GM23338 (cell line): ENCODE measurements at regions not wholly inside any gene's neighbourhood (a gene's known extent, or its start where the extent isn't known, plus 50 kb on each side); places are given as distances from the start of the nearest gene placed in this dataset.

ENCODE experiments used
- ATAC-seq: fragments of 200-7000 bp; cut with Tn5 transposase; 3 replicates; pipeline ENCODE4 v1.9.1; 2020
- DNase-seq: peaks from one replicate; pipeline ENCODE4 v3.0.0-alpha.2; 2015; ENCODE audit warnings: low spot score
- H2AFZ ChIP-seq: fragments of 200-600 bp; sonication (generic); 2 replicates; pipeline ENCODE4 v1.8.0; 2016; ENCODE audit warnings: antibody characterized with exemption, mild to moderate bottlenecking, moderate library complexity
- H3F3A ChIP-seq: fragments of 200-600 bp; sonication (generic); replicated peaks from 2 replicates; pipeline ENCODE4 v1.8.0; 2017; ENCODE audit warnings: antibody characterized with exemption, mixed run types, low read depth
- H3K27ac ChIP-seq: fragments of 200-600 bp; sonication (generic); 2 replicates; pipeline ENCODE4 v1.6.1; 2016; ENCODE audit warnings: low read depth
- H3K27me3 ChIP-seq: fragments of 200-600 bp; sonication (generic); 2 replicates; pipeline ENCODE4 v1.8.0; 2016; ENCODE audit warnings: mild to moderate bottlenecking, mixed run types, moderate library complexity; ENCODE audit not compliant: insufficient read depth
- H3K36me3 ChIP-seq: fragments of 200-600 bp; sonication (generic); 2 replicates; pipeline ENCODE4 v1.8.0; 2016; ENCODE audit warnings: mild to moderate bottlenecking; ENCODE audit not compliant: insufficient read depth
- H3K4me1 ChIP-seq: fragments of 200-600 bp; sonication (generic); 2 replicates; pipeline ENCODE4 v1.8.0; 2016; ENCODE audit warnings: mild to moderate bottlenecking, moderate library complexity; ENCODE audit not compliant: insufficient read depth
- H3K4me2 ChIP-seq: fragments of 200-600 bp; sonication (generic); 2 replicates; pipeline ENCODE4 v1.7.1; 2017; ENCODE audit warnings: mixed run types
- H3K4me3 ChIP-seq: fragments of 200-600 bp; sonication (generic); 2 replicates; pipeline ENCODE4 v1.6.1; 2016; ENCODE audit warnings: mixed run types
- H3K79me2 ChIP-seq: fragments of 200-600 bp; sonication (generic); replicated peaks from 2 replicates; pipeline ENCODE4 v1.8.0; 2017; ENCODE audit warnings: mild to moderate bottlenecking; ENCODE audit not compliant: insufficient read depth
- H3K9me2 ChIP-seq: fragments of 200-600 bp; sonication (generic); 2 replicates; pipeline ENCODE4 v1.8.0; 2017; ENCODE audit not compliant: insufficient read depth
- H4K20me1 ChIP-seq: fragments of 200-600 bp; sonication (generic); replicated peaks from 2 replicates; pipeline ENCODE4 v1.8.0; 2017; ENCODE audit warnings: mild to moderate bottlenecking; ENCODE audit not compliant: insufficient read depth
- H3K27ac Mint-ChIP-seq: 2 replicates; pipeline ENCODE4 v1.8.0; 2020; ENCODE audit warnings: inconsistent platforms, mild to moderate bottlenecking, moderate library complexity, mixed read lengths
- H3K27me3 Mint-ChIP-seq: 3 replicates; pipeline ENCODE4 v1.8.0; 2022; ENCODE audit warnings: low read depth, mild to moderate bottlenecking, moderate library complexity, mixed read lengths, inconsistent platforms; ENCODE audit not compliant: insufficient read depth, poor library complexity
- H3K36me3 Mint-ChIP-seq: 3 replicates; pipeline ENCODE4 v1.8.0; 2021; ENCODE audit warnings: low read depth, mild to moderate bottlenecking, inconsistent platforms, moderate library complexity, mixed read lengths
- H3K4me1 Mint-ChIP-seq: 3 replicates; pipeline ENCODE4 v1.8.0; 2020; ENCODE audit warnings: mild to moderate bottlenecking, inconsistent platforms, mixed read lengths
- H3K4me3 Mint-ChIP-seq: 3 replicates; pipeline ENCODE4 v1.8.0; 2021; ENCODE audit warnings: moderate library complexity, mild to moderate bottlenecking, inconsistent platforms, mixed read lengths
- H3K9me3 Mint-ChIP-seq: 3 replicates; pipeline ENCODE4 v1.8.0; 2020; ENCODE audit warnings: moderate library complexity, mild to moderate bottlenecking, inconsistent platforms, mixed read lengths
- CREB1 ChIP-seq: fragments of 250-450 bp; sonication (Bioruptor Pico); IDR thresholded peaks from 2 replicates; pipeline ENCODE4 v1.5.0; 2020; ENCODE audit warnings: low read depth, mild to moderate bottlenecking, moderate library complexity
- CTCF ChIP-seq, 2 experiments: fragments of 200-600 bp in 1 of 2; sonication (generic) in 1 of 2; conservative IDR thresholded peaks; 2 replicates each; pipeline versions ENCODE4 v1.5.1 to v1.6.1; 2016 to 2017; ENCODE audit warnings: antibody characterized with exemption in 2 of 2, low read depth in 2 of 2, mild to moderate bottlenecking in 2 of 2, moderate library complexity in 1 of 2
- EZH2 ChIP-seq: fragments of 200-600 bp; sonication (generic); IDR thresholded peaks from one replicate; pipeline ENCODE4 v1.8.0; 2017; ENCODE audit warnings: antibody characterized with exemption, mild to moderate bottlenecking, low read depth; ENCODE audit not compliant: unreplicated experiment
- JUNB ChIP-seq: IDR thresholded peaks from one replicate; pipeline ENCODE4 v1.6.1; 2016; ENCODE audit warnings: antibody characterized with exemption; ENCODE audit not compliant: unreplicated experiment
- NANOG ChIP-seq: IDR thresholded peaks from 2 replicates; pipeline ENCODE4 v1.6.1; 2016; ENCODE audit warnings: antibody characterized with exemption, borderline replicate concordance
- REST ChIP-seq: IDR thresholded peaks from one replicate; pipeline ENCODE4 v1.6.1; 2018; ENCODE audit warnings: antibody characterized with exemption; ENCODE audit not compliant: unreplicated experiment
- ZNF331 ChIP-seq: fragments of 250-450 bp; sonication (Bioruptor Pico); IDR thresholded peaks from 2 replicates; pipeline ENCODE4 v1.5.0; 2020; ENCODE audit warnings: low read depth, mild to moderate bottlenecking, moderate library complexity

DNA sequence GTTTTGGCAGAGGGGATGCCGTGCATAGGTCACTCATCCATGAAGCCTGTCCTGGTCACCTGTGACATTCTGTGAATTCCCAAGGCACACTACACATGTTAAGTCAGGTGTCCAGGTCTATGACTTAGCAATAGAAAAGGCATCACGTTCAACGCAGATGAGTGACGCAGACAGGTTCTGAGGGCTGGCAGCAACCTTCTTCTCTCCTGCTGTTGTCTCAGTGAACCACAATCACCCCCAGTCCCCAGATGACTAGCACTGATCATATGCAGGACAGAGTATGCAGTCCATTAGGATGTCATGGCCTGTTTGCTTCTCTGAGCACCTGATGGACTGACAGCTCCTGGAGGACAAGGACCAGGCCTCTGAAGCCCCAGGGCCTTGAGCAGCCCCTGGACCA lies 157.8 kb upstream of the KAZN start (continued):
- no peak for TF ChIP-seq CTCF (conservative IDR thresholded peaks at IDR 0.05; ENCODE audit: low read depth in 2 of 2)
- no peak for TF ChIP-seq EZH2
- TF ChIP-seq REST = no peak
- TF ChIP-seq CREB1 = no peak
- TF ChIP-seq JUNB = no peak
- TF ChIP-seq NANOG = no peak

DNA sequence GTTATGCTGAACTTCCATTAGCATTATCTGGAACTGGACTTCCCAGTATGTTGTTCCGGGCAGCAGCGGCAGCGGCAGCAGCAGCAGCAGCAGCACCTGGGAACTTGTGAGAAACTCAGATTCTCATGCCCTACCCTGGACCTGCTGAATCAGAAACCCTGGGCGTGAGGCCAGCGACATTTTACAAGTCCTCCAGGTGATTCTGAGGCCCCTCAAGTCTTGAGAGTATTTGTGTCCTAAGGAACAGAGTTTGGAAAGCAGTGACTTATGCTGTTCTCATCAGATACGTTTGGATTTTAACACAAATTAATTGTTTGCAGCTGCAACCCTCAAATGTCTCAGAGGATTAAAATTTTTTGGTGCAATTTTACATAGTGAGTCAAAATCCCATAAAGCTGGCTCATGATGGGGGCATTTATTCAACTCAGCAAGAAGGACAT lies 157.2 kb upstream of the KAZN start:
- ATAC-seq = no peak
- H3K4me1 Mint-ChIP-seq = peaks cover 3% of the 10 kb centered on the region; the same call in 1 of the 3 replicates
- no peak for DNase-seq
- TF ChIP-seq CREB1 (no peak), ZNF331 (CRISPR knock-in tag) (no peak), JUNB (no peak)
- H3K36me3 Mint-ChIP-seq = no peaks in the 10 kb centered on the region
- no peak overlapping the region for H3K27ac Mint-ChIP-seq
- Histone ChIP-seq H3K79me2 (no peaks in the 10 kb centered on the region), H3K4me1 (no peaks in the 10 kb centered on the region), H2AFZ (no peak overlapping the region), H4K20me1 (no peaks in the 10 kb centered on the region), H3K9me2 (peaks cover 11% of the 10 kb centered on the region), H3K4me2 (no peak overlapping the region), H3K27me3 (no peaks in the 10 kb centered on the region), H3K27ac (no peak overlapping the region), H3K36me3 (no peaks in the 10 kb centered on the region), H3F3A (no peaks in the 10 kb centered on the region), H3K4me3 (no peak overlapping the region)
- no peaks in the 10 kb centered on the region for H3K9me3 Mint-ChIP-seq
- no peak overlapping the region for H3K4me3 Mint-ChIP-seq
- no peaks in the 10 kb centered on the region for H3K27me3 Mint-ChIP-seq

DNA sequence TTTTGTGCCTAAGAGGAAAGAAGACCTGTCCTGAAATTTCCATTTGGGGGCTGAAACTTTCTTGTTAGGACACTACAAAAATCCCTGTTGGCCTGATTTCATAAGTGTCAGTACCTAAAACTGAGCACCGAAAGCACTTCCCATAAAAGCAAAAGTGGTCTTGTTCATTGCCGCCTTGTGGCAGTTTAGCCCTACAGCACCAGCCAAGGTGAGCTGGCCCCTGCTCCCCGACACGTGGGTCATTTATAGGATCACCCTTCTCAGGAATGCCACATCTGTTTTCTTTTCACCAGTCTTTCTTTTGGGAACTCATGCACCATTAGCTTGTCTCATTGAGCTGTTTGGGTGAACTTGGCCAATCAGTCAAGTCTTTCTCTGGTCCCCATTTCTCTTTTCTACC lies 155.8 kb upstream of the KAZN start:
- no peak overlapping the region for H3K4me3 ChIP-seq
- Mint-ChIP-seq H3K4me3 (no peak overlapping the region), H3K36me3 (no peaks in the 10 kb centered on the region), H3K4me1 (peaks cover 3% of the 10 kb centered on the region; the same call in 1 of the 3 replicates), H3K9me3 (no peaks in the 10 kb centered on the region), H3K27ac (no peak overlapping the region), H3K27me3 (no peaks in the 10 kb centered on the region)
- H3K9me2 ChIP-seq = peaks cover 11% of the 10 kb centered on the region
- H3K36me3 ChIP-seq = no peaks in the 10 kb centered on the region
- no peaks in the 10 kb centered on the region for H3K4me1 ChIP-seq
- no peak overlapping the region for H2AFZ ChIP-seq
- no peak overlapping the region for H3K27ac ChIP-seq
- no peaks in the 10 kb centered on the region for H3F3A ChIP-seq
- no peaks in the 10 kb centered on the region for H3K79me2 ChIP-seq
- no peak overlapping the region for H3K4me2 ChIP-seq
- DNase-seq = peak; percentile 56
- peak; percentile 71 for ATAC-seq
- TF ChIP-seq CTCF (conservative IDR thresholded peaks at IDR 0.05; ENCODE audit: low read depth in 2 of 2) (peak; percentile 35 to 43; a peak in 3 of 4 replicates), CREB1 (no peak)
- H3K27me3 ChIP-seq = no peaks in the 10 kb centered on the region
- no peaks in the 10 kb centered on the region for H4K20me1 ChIP-seq
